ENCODE measurements at regions not wholly inside any gene's neighbourhood (a gene's known extent, or its start where the extent isn't known, plus 50 kb on each side); places are given as distances from the start of the nearest gene placed in this dataset.

- no peak overlapping the region for H3K4me3 ChIP-seq (ENCODE audit: insufficient read depth, low read length, poor library complexity, severe bottlenecking)
- H3K36me3 ChIP-seq (ENCODE audit: low read length): no peaks in the 10 kb centered on the region
- H3K79me2 ChIP-seq (ENCODE audit: insufficient read depth, low read length): no peaks in the 10 kb centered on the region
- H2AFZ ChIP-seq (ENCODE audit: low read depth, low read length, severe bottlenecking): no peak overlapping the region
- H3K9ac ChIP-seq (ENCODE audit: low read length): no peak overlapping the region
- no peaks in the 10 kb centered on the region for H3K9me2 ChIP-seq (replicated peaks; ENCODE audit: insufficient read depth, low read length)
- TF ChIP-seq CTCF (IDR thresholded peaks at IDR 0.05; ENCODE audit: insufficient read depth, low read length, poor library complexity, severe bottlenecking) (no peak), EZH2phosphoT487 (conservative IDR thresholded peaks at IDR 0.05; ENCODE audit: low read length) (no peak)
- H3F3A ChIP-seq (ENCODE audit: insufficient read depth): no peaks in the 10 kb centered on the region
- H3K4me2 ChIP-seq (ENCODE audit: low read depth, low read length, poor library complexity, severe bottlenecking): no peak overlapping the region
- H3K27me3 ChIP-seq (ENCODE audit: low read length): no peaks in the 10 kb centered on the region
- no peaks in the 10 kb centered on the region for H4K20me1 ChIP-seq (ENCODE audit: low read depth, low read length)
- H3K27ac ChIP-seq (ENCODE audit: low read depth, low read length): no peak overlapping the region
- no peaks in the 10 kb centered on the region for H3K9me3 ChIP-seq (ENCODE audit: insufficient read depth, low read length)
Observed at GRCh38 chr17:77527409-77527808, 386.6 kb downstream of the SEC14L1 start.

DNA sequence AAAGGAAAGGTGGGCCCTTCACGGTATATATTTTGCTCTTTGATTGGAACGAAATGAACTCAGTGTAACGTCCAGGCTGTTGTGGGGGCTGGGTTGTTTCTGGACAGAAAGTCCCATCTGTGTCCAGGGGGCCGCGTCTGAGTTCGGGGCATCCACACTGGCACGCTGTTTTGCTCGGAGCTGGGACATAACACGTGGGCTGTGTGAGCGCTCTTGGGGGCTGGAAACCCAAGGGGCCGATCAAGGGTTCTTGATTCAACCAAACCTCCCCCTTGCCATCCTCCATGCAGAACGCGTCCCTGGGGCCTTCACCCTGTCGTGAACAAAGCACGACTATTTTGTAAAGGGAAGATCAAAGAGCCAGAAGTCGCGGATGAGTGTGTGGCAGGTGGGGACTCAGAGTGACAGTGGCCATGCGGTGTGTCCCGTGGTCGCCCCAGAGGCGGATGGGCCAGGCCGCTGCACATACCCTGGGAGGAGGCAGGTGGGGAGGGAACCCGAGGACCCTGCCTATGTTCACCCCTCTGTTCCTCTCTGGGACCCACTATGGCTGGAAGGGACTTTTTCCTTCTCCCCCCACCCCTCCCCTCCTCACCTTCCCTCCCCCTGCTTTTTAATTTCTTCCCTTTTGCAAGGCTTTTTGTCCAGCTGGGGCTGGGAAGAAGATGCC, 387.2 kb downstream of the SEC14L1 start:
- Histone ChIP-seq H3F3A (ENCODE audit: insufficient read depth) (no peaks in the 10 kb centered on the region), H3K4me2 (ENCODE audit: low read depth, low read length, poor library complexity, severe bottlenecking) (no peak overlapping the region), H3K36me3 (ENCODE audit: low read length) (no peaks in the 10 kb centered on the region), H3K79me2 (ENCODE audit: insufficient read depth, low read length) (no peaks in the 10 kb centered on the region), H3K9me2 (replicated peaks; ENCODE audit: insufficient read depth, low read length) (no peaks in the 10 kb centered on the region), H3K9ac (ENCODE audit: low read length) (no peak overlapping the region), H4K20me1 (ENCODE audit: low read depth, low read length) (no peaks in the 10 kb centered on the region), H2AFZ (ENCODE audit: low read depth, low read length, severe bottlenecking) (no peak overlapping the region), H3K4me3 (ENCODE audit: insufficient read depth, low read length, poor library complexity, severe bottlenecking) (no peak overlapping the region), H3K9me3 (ENCODE audit: insufficient read depth, low read length) (no peaks in the 10 kb centered on the region), H3K27me3 (ENCODE audit: low read length) (no peaks in the 10 kb centered on the region), H3K27ac (ENCODE audit: low read depth, low read length) (no peak overlapping the region)
- TF ChIP-seq EZH2phosphoT487 (conservative IDR thresholded peaks at IDR 0.05; ENCODE audit: low read length) (no peak), CTCF (IDR thresholded peaks at IDR 0.05; ENCODE audit: insufficient read depth, low read length, poor library complexity, severe bottlenecking) (no peak)

GRCh38 chr17:77528516-77529327, 388.0 kb downstream of the SEC14L1 start:
- Histone ChIP-seq H3F3A (ENCODE audit: insufficient read depth) (no peaks in the 10 kb centered on the region), H4K20me1 (ENCODE audit: low read depth, low read length) (no peaks in the 10 kb centered on the region), H3K27me3 (ENCODE audit: low read length) (no peaks in the 10 kb centered on the region), H3K9ac (ENCODE audit: low read length) (no peak overlapping the region), H3K79me2 (ENCODE audit: insufficient read depth, low read length) (no peaks in the 10 kb centered on the region), H3K9me2 (replicated peaks; ENCODE audit: insufficient read depth, low read length) (no peaks in the 10 kb centered on the region), H3K4me2 (ENCODE audit: low read depth, low read length, poor library complexity, severe bottlenecking) (no peak overlapping the region), H2AFZ (ENCODE audit: low read depth, low read length, severe bottlenecking) (no peak overlapping the region), H3K27ac (ENCODE audit: low read depth, low read length) (no peak overlapping the region), H3K9me3 (ENCODE audit: insufficient read depth, low read length) (no peaks in the 10 kb centered on the region), H3K4me3 (ENCODE audit: insufficient read depth, low read length, poor library complexity, severe bottlenecking) (no peak overlapping the region), H3K36me3 (ENCODE audit: low read length) (no peaks in the 10 kb centered on the region)
- TF ChIP-seq EZH2phosphoT487 (conservative IDR thresholded peaks at IDR 0.05; ENCODE audit: low read length): no peak
- TF ChIP-seq CTCF (IDR thresholded peaks at IDR 0.05; ENCODE audit: insufficient read depth, low read length, poor library complexity, severe bottlenecking): no peak
